ENCODE measurements at regions not wholly inside any gene's neighbourhood (a gene's known extent, or its start where the extent isn't known, plus 50 kb on each side); places are given as distances from the start of the nearest gene placed in this dataset.

DNA sequence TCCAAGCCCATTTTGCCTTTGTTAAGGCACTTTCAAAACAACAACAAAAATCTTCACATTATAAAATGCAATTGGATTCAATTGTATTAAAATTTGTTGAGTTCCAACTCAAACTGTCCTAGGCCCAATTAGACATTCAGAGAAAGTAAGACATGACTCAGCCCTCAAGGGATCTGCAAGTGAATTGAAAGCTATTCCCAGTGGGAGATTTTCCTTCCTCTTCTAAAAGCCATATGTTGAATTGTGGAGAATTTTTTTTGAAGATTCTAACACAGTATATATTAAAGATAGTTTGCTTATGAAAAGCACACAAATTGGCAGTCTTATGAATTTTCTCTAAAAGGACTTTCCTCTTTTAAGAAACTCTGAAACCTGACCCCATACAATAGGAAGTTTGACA lies 268.0 kb upstream of the PARD3B start:
- no peak for DNase-seq

DNA sequence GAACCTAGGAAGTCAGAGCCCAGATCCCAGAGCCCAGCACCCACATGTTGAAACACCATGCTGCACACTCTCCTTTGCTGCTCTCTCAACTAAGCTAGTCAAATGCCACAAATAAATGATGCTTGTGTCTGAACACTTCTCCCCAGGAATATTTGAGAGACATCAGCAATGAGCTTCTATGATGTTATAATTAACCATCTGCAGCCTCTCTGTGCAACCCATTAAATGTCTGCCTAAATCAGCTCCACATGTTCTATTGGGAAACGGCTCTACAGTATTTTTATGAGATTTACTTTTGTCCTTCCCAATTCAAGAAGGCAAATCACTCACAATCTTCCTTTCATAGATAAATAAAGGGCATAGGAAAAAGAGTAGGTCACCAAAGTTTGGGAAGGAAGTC lies 266.8 kb upstream of the PARD3B start:
- no peak for DNase-seq

DNA sequence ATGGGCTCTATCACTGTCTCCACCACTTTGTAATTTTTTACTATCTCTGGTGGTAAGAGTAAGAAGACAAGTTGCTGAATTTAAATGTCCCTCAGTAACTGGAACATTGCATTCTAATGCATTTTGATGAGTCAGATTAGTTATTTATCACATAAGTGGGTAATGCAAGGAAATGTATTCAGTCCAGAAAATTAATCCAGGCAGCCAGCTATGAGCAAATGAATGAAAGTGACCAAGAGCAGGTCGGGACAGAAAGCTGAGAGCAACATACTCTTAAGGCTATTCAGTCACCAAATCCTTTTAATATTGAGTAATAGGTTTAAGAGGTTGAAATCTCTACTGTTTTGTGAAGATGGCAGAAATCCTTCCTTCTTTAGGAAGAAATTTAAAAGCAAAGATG lies 265.5 kb upstream of the PARD3B start:
- DNase-seq = no peak

DNA sequence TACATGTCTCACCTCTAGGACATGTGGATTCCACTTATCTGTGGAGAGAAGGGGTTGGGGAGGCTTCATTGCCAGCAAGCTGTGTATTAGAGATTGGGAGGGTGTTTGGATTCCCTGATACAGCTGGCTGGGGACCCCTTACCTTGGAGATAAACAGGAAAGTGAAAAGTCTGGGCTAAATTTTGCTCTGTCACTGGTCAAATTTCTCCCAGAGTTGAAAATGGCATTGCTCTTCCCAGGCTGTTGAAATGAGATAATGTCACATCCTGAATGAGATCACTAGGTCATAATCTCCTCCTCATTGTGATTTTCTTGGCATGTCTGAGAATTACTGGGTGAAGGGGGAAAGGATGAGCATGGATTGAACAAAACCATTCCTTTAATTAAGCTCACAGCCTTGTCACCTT lies 265.0 kb upstream of the PARD3B start:
- no peak for DNase-seq

DNA sequence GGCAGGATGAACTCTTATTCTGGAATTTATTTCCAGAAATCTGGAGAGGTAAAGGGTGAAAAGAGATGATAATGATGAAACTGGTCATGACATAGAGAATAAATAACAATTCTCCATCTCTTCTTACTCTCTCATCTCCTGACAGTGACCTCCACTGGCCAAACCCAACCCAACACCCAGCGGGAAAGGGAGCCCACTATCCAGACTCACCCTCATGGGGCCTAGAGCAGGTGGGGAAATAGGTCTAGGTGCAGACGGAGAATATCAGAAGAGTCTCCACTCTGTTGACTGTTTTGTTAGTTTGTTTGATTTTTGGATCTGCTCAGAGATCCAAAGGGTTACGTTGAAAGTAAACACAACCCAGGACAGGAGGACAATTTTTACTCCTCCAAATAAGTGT lies 263.2 kb upstream of the PARD3B start:
- DNase-seq = no peak

DNA sequence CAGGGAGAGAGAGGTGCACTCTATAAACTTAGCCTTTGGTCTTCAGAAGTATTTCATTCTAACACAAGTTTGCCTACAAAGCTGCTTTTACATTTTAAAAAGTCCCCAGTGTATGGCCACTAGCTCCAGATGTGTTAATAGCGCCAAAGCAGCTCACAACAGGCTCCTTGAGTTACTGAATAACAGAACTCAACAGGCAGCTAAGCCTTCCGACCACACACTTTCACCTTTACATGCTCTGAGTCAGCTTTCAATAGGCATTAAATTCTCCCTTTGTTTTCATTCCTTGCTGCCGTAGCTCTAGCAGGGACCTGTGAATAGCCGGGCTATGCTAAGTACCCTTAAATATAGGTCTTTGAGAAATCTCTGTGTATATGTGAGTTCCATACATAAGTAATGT lies 262.8 kb upstream of the PARD3B start:
- no peak for DNase-seq

DNA sequence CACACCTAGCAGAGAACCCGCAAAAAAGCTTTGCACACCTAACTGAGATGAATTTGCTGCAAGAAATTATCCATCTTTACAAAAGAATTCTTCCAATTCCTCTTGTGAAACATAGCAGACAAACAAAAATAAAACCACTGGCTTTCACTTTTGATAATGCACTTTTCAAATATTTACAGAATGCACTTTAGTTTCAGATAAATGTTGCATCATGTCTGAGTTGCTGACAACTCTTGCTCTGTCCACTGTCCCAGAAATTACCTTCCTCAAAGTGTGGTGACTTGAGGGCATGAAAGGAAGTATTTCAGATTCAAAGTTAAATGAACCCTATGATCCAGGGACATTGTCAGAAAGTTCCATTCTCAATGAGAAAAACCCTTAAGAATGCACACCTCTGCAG lies 256.2 kb upstream of the PARD3B start:
- DNase-seq = no peak

DNA sequence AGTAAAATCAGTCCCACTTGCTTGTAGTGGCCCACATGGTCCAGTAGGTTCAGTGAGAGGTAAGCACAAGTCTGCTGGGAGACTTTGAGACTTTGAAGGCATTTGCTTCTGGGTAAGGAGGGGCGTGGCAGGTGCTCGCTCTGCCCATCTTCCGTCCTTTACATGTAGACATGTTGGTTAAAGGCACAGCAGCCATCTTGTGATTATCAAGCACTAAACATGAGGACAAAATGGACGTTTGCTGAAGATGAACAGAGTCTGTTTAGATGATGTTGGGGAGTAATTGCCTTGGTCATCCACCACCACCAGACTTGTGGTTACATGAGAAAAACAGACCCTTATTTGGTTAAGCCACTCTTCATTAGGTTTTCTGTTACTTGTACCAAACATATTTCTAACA lies 252.8 kb upstream of the PARD3B start:
- DNase-seq = no peak

DNA sequence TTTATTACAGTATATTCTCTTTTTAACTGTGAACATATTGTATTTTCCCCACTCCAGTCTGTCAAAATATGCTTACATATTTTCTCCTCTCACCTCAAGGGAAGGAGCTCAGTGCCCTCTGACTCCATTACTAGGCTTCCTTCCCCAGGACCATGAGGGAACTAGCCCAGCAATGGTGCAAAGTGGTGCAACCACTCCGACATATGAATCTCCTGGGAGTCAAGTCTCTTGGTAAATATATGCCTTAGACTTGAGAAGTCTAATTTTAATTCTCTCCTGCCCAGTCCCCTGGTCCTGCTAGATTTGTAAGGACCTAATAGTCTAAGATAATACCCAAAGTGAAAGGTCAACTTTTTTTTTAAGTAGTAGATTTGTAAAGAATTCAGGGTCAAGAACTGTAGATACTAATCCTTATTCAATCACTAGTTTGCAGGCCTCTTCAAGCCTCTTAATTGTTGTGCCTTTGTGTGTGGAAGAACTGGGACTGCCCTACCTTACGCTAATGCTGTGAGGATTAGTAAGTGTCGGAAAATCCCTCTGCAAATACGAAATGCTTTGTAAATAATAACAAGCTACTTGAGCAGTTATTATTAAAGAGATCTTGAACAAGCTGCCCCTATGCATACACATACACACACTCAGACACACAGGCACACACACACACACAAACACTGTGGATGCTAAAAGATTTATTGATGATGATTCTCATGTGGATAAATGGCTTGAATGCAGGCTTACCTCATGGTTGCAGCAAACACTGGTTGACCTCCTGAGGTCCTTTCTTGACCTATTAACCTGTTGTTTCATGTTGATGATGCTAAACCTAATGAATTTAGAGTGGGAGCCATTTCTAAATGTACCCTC lies 251.2 kb upstream of the PARD3B start:
- DNase-seq = no peak

DNA sequence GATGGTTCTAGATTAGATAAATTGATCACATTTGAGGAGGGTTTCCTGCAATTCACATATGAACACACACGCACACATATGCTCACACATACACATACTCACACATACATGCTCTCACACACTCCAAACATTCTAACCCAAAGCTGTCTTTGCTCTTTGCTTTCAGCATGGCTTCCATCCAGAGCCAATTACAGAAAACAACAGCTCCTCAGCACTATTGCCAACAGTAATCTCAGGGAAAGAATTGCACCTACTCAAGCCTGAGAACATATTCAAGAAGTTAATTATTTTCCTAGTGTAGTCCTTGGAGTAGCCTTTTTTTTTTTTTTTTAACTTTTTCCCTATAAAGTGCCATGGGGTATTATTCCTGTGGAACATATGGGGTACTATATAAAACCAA lies 246.9 kb upstream of the PARD3B start:
- DNase-seq = no peak

DNA sequence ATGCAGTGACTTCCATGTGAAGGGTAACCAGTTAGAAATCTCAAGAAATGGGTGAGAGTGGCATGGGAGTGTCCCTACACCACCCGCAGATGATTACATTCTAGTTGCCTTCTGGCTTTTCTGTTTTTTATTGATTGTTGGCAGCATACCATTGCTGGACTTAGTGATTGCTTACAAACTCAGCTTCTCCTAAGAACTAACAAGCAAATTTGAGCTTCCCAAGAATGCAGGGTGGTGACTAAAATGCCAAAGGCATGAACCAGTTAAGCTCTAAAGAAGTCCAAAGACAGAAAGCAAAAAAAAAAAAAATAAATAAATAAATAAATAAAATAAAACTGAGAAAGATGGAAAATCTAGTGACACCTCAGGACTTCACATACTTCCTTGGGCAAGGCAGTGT lies 245.5 kb upstream of the PARD3B start:
- DNase-seq = no peak

DNA sequence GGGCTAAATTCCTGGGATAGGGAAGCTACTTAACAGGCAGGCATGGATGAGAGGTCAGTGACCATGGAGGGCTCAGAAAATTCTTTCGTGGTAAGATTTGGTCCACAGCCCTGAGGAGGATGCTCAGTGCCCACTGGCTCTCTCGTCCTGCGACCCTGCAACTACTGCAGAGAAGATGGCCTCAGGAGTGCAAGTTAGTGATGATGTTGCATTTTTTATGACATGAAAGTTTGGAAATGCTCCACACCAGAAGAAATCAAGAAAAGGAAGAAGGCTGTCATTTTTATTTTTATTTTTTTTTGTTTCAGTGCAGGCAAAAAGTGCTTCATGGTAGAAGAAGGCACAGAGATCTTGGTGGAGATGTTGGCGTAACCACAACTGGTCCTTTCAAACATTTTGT lies 238.6 kb upstream of the PARD3B start:
- no peak for DNase-seq

DNA sequence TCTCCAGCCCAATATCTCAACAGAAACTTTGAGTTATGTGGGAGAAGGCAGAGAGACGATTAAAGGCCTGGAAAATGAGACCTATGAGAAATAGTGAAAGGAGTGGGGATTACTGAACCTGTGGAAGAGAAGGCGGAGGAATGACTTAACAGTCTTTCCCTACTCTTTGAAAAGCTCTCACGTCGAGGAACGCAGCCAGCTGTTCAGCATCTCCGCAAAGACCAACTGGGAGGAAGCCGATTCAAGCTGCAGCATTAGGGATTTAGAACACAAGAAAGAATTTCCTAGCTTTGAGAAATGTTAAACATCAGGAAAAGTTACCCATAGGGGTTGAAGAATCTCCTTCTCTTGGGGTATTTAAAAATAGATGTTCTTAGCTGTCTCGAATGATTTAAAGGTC lies 233.2 kb upstream of the PARD3B start:
- DNase-seq = no peak

DNA sequence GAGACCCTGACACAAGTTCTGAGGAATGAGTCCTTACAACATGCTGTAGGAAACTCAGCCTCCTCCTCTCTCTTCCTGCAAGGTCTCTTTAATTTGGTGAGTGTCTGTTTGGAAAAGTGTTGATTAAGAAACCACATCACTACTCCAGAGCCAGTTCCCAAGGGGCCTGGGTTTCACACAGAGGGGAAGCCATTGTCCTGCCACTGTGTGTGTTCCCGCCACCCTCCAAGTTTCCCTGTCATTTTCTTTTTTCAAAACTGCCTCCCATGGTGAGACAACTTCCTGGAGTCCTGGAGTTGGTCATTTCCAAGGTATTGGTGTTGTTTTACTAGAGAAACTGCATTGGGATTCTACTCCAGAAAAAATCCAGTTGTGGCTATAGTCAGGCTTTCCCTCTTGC lies 232.0 kb upstream of the PARD3B start:
- no peak for DNase-seq

DNA sequence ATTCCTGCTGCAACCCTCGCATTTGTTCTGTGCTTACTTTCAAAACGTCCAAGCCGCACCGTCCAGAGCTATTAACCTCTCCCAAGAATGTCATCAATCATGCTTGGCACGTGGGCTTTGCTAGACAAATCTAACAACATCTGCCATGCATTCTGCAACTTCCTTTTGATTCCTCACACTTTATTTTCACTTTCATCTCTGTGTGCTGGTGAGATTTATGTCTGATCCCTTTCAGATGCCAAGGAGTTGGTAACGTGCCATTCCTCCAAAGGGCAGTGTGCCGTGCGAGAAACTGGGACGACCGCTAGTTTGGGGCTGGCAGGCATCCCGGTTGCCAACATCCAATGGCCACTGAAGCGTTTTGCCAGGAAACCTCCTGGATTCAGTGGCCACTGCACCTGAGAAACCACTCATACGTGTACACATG lies 230.0 kb upstream of the PARD3B start:
- DNase-seq = no peak

DNA sequence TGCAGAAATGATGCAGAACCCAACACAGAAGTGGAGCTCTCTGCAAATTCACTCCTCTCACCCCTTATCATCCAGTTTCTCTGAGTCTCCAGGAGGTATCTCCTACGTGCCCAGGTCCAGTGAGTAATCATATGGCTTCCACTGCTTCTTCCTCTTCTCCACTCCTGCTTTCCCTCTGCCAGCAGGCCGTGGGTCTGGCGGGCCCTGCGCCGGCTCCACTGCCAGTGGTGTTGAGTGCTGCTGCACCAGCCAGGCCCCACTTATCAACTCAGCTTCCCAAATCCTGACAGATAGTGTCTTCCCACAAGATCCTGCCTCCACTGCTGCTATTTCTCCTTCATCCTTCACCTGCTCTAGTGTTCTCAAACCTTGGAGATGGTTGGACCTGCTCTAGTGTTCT lies 227.6 kb upstream of the PARD3B start:
- no peak for DNase-seq

DNA sequence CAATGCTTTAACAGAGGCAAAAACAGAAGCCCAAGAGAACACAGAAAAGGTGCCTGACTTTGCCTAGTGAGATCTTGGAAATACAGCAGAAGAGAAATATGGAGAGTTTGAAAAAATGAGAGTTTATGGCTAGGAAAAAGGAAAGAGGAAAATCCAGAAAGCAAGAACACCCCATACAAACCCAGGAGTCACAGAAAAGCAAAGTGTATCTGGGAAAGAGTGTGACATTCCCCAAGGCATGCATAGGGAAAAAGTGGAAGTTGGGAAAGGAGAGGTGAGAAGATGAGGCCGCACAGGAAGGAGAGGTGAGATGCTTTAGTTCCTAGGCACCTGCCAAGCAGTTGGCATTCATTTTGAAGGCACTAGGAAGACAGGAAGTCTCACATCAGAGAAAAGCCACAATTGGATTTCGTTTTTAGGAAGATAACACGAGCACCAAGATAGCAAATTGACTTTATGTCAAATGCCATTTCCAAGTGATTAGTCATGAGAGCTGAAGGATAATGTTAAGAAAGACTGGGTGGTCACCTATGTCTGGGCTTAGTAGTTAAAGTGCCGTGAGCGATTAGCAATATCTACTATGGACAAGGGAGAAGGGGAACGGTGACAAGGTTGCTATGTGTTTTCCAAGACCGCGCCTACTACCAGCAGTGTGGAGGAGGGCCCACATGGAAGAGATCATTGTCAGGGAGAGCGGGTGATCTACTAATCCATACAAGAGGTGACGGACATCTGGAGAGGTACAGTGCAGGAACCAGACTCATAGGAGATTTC lies 224.1 kb upstream of the PARD3B start:
- no peak for DNase-seq

DNA sequence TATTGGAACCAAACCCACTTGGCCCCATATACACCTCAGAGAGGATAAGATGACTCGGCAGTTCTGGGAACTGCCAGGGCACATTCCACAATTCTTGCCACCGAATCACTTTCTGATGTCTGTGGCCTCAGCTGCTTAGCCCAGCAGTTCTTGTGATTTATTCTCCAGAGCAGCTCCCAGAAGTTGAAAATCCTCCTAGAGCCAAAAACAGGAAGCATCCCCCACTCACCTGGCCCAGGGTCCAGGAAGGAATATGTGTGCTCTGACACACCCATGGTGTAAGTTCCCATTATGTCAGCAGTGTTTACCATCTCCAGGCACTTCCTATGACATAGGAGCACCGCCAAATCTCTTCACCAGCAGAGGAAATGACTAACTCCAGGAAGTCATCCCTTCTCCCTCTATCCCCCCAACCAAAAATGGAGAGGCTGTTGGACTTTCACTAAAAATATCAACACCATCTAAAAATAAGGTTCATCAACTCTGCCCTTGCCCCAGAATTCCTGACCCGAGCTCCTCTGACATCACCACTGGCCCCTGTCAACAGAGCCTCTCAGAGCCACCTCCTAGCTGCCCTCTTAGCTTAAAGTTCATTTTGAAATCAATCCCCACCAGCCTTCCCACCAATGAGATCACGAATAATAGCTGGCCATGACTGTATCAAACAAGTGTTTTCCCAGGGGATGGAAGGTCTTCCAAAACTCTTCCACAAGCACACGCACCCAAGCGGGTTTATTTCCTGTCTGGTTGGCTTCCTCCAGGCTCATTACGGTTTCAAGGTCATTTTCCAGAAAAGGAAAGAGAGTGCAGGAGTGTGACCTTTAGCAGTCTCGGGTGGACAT lies 223.1 kb upstream of the PARD3B start:
- no peak for DNase-seq

DNA sequence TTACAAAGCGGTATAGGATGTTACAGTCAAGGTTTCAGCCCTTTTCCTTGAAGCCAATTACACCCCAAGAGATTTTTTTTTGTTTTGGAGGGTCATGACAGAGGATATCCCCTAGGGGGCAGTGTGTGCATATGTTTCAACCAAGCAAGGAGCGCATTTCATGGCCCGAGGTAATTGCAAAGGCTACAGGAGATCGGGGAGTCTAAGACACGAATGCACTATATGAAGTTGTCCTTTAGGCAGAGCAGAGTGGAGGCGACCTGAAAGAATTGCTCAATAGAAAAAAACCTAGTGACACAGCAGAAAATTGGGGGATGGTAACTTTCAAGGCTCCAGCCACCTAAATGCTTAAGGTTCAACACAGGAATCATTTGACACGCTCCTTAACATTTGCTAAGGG lies 219.8 kb upstream of the PARD3B start:
- DNase-seq = no peak

DNA sequence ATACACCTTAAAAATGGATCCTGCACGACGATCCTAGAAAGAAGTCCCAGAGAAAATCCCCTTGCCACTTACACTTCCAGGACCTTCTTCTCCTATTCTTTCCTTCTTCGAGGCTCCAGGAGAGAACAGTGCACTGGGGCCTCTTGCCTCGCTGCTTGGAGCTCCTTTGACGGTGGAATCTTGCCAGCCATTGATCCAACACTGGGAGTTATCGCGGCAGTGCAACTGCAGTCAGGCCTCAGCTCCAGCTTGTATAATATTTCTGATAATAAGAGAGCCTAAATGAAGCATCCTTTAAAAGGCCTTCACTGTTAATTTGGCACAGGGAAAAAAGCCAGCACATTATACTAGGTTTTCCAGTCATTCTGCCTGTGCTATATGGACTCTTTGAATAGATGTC lies 216.9 kb upstream of the PARD3B start:
- DNase-seq = no peak

DNA sequence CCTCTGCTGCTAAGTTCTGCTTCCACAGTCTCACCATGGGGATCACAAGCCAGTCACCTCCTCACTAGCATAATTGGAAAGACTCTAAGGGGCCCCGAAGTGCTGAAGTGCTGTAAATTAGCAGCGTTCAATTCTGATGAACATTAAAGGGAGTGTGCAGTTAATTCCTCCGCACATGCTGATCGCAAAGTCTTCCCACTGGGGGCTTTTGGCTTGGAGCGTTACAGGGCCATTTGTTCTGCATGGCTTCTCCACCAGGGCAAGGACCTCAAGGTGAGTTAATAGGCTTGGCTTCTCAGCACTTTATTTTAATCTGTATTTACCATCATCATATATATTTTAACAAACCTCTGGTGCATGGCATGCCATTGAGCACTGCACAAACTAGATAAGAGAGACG lies 216.3 kb upstream of the PARD3B start:
- no peak for DNase-seq

DNA sequence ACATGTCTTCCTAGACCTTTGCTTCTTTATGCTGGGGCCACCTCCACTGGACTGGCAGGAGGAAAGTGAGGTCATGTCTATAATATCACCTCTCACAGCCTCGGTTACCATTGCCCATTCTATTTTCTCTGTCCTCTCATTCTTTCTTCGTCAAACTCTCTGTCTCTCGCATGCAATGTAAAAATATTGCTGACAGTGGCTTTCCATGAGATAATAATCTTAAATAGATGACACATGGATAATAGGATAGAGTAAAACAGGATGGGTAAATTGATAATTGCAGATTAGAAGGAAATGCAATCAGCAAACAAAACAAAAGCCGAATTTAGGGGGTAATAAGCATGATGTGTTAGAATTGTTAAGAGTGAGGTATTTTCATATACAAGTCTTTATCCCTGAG lies 215.7 kb upstream of the PARD3B start:
- DNase-seq = no peak

DNA sequence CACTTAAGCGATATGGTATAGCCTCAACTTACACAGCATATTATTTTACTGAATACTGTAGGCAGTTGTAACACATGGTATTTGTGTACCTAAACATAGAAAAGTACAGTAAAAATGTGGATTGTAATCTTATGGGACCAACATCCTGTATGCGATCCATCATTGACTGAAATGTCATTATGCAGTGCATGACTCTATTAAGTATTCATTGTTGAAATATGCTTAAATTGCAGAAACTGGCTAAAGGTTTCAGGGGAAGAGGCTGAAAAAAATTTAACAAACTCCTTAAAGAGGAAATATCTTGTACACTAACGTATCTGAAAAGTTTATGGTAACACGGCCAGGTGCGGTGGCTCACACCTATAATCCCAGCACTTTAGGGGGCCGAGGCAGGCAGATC lies 214.1 kb upstream of the PARD3B start:
- DNase-seq = no peak

DNA sequence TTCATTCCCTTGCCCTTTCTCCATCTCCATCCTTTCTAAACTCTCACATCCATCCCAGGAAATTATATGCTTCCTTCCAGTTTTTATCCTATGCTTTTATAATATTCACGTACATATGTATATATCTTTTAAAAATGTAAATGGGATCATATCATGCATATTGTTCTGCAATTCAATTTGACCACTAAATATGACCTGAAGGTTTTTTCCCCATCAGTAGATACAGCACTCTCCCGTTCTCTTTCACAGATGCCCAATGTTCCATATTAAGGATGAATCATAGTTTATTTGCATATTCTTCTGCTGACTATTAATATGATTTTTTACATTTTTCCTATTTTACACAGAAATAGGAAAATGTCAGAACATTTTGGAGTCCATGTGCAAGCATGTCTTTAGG lies 213.3 kb upstream of the PARD3B start:
- no peak for DNase-seq

All from activated gamma-delta T cell (primary cell).